SU-DHL-6 (cell line): ENCODE measurements at regions not wholly inside any gene's neighbourhood (a gene's known extent, or its start where the extent isn't known, plus 50 kb on each side); places are given as distances from the start of the nearest gene placed in this dataset.

Source experiments
- H2AFZ ChIP-seq: fragments of 200-600 bp; sonication (generic); 2 replicates; pipeline ENCODE4 v1.6.1; 2014; ENCODE audit warnings: low read depth, mild to moderate bottlenecking, moderate library complexity, mixed read lengths, antibody characterized with exemption, low read length; ENCODE audit not compliant: severe bottlenecking
- H3F3A ChIP-seq: fragments of 200-600 bp; shearing (Covaris generic); 2 replicates; pipeline ENCODE4 v1.6.0; 2016; ENCODE audit warnings: antibody characterized with exemption, mild to moderate bottlenecking; ENCODE audit not compliant: insufficient read depth
- H3K27ac ChIP-seq: fragments of 200-600 bp; sonication (generic); 2 replicates; pipeline ENCODE4 v1.5.1; 2016; ENCODE audit warnings: low read depth, mild to moderate bottlenecking, low read length, moderate library complexity, mixed read lengths
- H3K27me3 ChIP-seq: fragments of 200-600 bp; sonication (generic), shearing (Covaris generic); 2 replicates; pipeline ENCODE4 v1.6.0; 2014; ENCODE audit warnings: mild to moderate bottlenecking, low read length
- H3K36me3 ChIP-seq: fragments of 200-600 bp; sonication (generic); 2 replicates; pipeline ENCODE4 v1.6.1; 2014; ENCODE audit warnings: mild to moderate bottlenecking, low read length, mixed read lengths
- H3K4me2 ChIP-seq: fragments of 300-600, 200-600 bp; shearing (Covaris generic), sonication (generic); 2 replicates; pipeline ENCODE4 v1.6.0; 2014; ENCODE audit warnings: low read length, low read depth, mild to moderate bottlenecking; ENCODE audit not compliant: poor library complexity, severe bottlenecking
- H3K4me3 ChIP-seq: fragments of 200-600 bp; sonication (generic); 2 replicates; pipeline ENCODE4 v1.5.1; 2014; ENCODE audit warnings: antibody characterized with exemption, low read length, mild to moderate bottlenecking, mixed read lengths; ENCODE audit not compliant: insufficient read depth, poor library complexity, severe bottlenecking
- H3K79me2 ChIP-seq: fragments of 200-600 bp; sonication (generic); 2 replicates; pipeline ENCODE4 v1.6.1; 2014; ENCODE audit warnings: mild to moderate bottlenecking, low read length, moderate library complexity; ENCODE audit not compliant: insufficient read depth
- H3K9ac ChIP-seq: fragments of 200-600 bp; sonication (generic); 2 replicates; pipeline ENCODE4 v1.7.0; 2014; ENCODE audit warnings: mild to moderate bottlenecking, low read length
- H3K9me2 ChIP-seq: fragments of 200-600 bp; sonication (generic); replicated peaks from 2 replicates; pipeline ENCODE4 v1.6.1; 2014; ENCODE audit warnings: low read length; ENCODE audit not compliant: insufficient read depth
- H3K9me3 ChIP-seq: fragments of 200-600 bp; sonication (generic); 2 replicates; pipeline ENCODE4 v1.6.1; 2014; ENCODE audit warnings: low read length, mixed read lengths; ENCODE audit not compliant: insufficient read depth
- H4K20me1 ChIP-seq: fragments of 200-600 bp; sonication (generic); 2 replicates; pipeline ENCODE4 v1.6.1; 2014; ENCODE audit warnings: low read depth, mild to moderate bottlenecking, antibody characterized with exemption, low read length, moderate library complexity, mixed read lengths
- CTCF ChIP-seq: fragments of 200-600 bp; sonication (generic); IDR thresholded peaks from one replicate; pipeline ENCODE4 v1.5.1; 2017; ENCODE audit warnings: antibody characterized with exemption, mild to moderate bottlenecking, low read length, moderate library complexity; ENCODE audit not compliant: insufficient read depth, poor library complexity, severe bottlenecking
- EZH2phosphoT487 ChIP-seq: fragments of 200-600 bp; sonication (generic), shearing (Covaris generic); conservative IDR thresholded peaks from 2 replicates; pipeline ENCODE4 v1.6.1; 2018; ENCODE audit warnings: mild to moderate bottlenecking, antibody characterized with exemption, low read length, moderate library complexity, mixed read lengths

GRCh38 chr3:59620325-59620724 is 570.5 kb upstream of the CFAP20DC start:
- no peak overlapping the region for H3K27ac ChIP-seq
- H3K36me3 ChIP-seq, result no peaks in the 10 kb centered on the region
- no peak overlapping the region for H3K9ac ChIP-seq
- H3K27me3 ChIP-seq, result no peaks in the 10 kb centered on the region
- no peak overlapping the region for H3K4me3 ChIP-seq
- H4K20me1 ChIP-seq, result no peaks in the 10 kb centered on the region
- no peaks in the 10 kb centered on the region for H3K79me2 ChIP-seq
- H3K4me2 ChIP-seq, result no peak overlapping the region
- no peak for TF ChIP-seq CTCF
- TF ChIP-seq EZH2phosphoT487, result no peak
- no peaks in the 10 kb centered on the region for H3F3A ChIP-seq
- no peaks in the 10 kb centered on the region for H3K9me2 ChIP-seq
- H3K9me3 ChIP-seq, result no peaks in the 10 kb centered on the region; the same call in 1 of the 2 replicates
- H2AFZ ChIP-seq, result no peak overlapping the region

- Histone ChIP-seq H3K9me2 (no peaks in the 10 kb centered on the region), H3K36me3 (no peaks in the 10 kb centered on the region), H4K20me1 (no peaks in the 10 kb centered on the region), H3K4me2 (no peak overlapping the region), H3F3A (no peaks in the 10 kb centered on the region), H3K27me3 (no peaks in the 10 kb centered on the region), H3K4me3 (no peak overlapping the region), H2AFZ (no peak overlapping the region), H3K27ac (no peak overlapping the region), H3K9me3 (no peaks in the 10 kb centered on the region), H3K9ac (no peak overlapping the region), H3K79me2 (no peaks in the 10 kb centered on the region)
- no peak for TF ChIP-seq CTCF
- TF ChIP-seq EZH2phosphoT487, result no peak
These were observed 562.6 kb upstream of the CFAP20DC start for GRCh38 chr3:59612444-59612715.

DNA sequence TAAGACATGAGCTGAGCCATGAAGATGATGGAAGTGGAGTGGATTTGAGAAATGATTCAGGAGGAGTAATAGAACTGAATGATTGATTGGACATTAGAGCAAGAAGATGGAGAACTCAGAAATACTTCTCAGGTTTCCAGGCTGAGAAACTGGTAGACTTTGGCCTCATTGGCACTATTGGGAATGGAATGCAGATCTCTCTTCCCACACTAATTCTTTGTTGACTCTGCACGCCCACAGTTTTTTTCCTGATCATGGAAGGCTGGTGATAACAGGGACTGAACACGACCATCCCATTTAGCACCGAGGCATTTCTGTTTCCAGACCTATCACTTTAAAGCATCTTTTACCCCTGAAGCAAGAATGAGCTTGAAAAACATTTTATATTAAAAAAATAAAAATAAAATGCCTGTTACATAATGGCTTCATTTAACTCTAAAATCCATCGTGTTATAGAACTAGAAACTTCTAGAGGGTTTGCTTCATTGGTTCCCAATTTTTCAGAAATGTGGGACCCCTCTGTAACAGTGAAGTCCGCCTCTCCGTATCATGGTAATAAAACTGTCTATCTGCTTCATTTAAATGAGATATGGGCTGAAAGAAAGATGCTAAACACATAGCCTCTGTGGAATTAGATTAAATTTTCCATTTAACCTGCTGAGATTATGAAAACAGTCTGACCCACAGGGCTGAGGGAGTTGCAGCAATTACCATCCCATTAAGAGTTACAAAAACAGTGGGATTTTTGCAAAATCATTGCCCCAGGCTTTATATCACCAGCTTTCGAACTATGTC is 562.0 kb upstream of the CFAP20DC start:
- no peak overlapping the region for H3K4me3 ChIP-seq
- no peak overlapping the region for H3K9ac ChIP-seq
- no peaks in the 10 kb centered on the region for H3K9me2 ChIP-seq
- H3F3A ChIP-seq, result no peaks in the 10 kb centered on the region
- H3K27me3 ChIP-seq, result no peaks in the 10 kb centered on the region
- no peak for TF ChIP-seq CTCF
- TF ChIP-seq EZH2phosphoT487, result no peak
- no peaks in the 10 kb centered on the region for H3K9me3 ChIP-seq
- H2AFZ ChIP-seq, result no peak overlapping the region
- H3K27ac ChIP-seq, result no peak overlapping the region
- no peak overlapping the region for H3K4me2 ChIP-seq
- H4K20me1 ChIP-seq, result no peaks in the 10 kb centered on the region
- no peaks in the 10 kb centered on the region for H3K79me2 ChIP-seq
- H3K36me3 ChIP-seq, result no peaks in the 10 kb centered on the region
